ENCODE measurements at regions not wholly inside any gene's neighbourhood (a gene's known extent, or its start where the extent isn't known, plus 50 kb on each side); places are given as distances from the start of the nearest gene placed in this dataset.

DNA sequence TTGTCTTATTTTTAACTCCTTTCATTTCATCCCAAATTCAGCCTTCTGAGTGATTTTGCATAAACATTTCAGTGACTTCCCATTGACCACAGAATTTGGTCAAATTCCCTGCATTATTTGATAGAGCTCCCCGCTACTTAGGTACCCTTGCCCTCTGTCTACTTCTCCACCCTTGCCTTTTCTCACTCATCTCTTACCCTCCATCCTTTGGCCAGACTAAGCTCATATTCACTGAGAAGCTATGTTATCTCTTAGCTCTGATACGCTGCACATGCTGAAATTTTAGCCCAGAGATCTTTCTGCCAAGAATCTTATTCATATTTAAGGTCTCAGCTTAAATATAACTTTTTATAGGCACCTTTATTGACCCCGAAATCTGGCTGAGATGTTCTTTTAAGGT, 1031.9 kb downstream of the ADGRL3 start:
- Mint-ChIP-seq H3K4me3 (no peak overlapping the region), H3K9me3 (peaks cover 15% of the 10 kb centered on the region), H3K4me1 (ENCODE audit: low read depth) (no peaks in the 10 kb centered on the region), H3K27ac (no peak overlapping the region), H3K27me3 (no peaks in the 10 kb centered on the region), H3K36me3 (ENCODE audit: low read depth) (no peaks in the 10 kb centered on the region)
- no peak for DNase-seq
- Histone ChIP-seq H3K9me3 (ENCODE audit: control insufficient read depth in 1 of 2, insufficient read depth in 1 of 2, low read length in 2 of 2) (no peaks in the 10 kb centered on the region), H3K27me3 (ENCODE audit: control insufficient read depth in 1 of 2, insufficient read depth in 2 of 2, low read length in 2 of 2) (no peaks in the 10 kb centered on the region), H3K4me3 (ENCODE audit: low read length) (no peak overlapping the region), H3K36me3 (ENCODE audit: insufficient read depth, low read length) (no peaks in the 10 kb centered on the region), H3K27ac (ENCODE audit: low read depth in 1 of 2, low read length in 2 of 2) (no peak overlapping the region), H3K4me1 (ENCODE audit: insufficient read depth, low read length) (no peaks in the 10 kb centered on the region)
- no peak for TF ChIP-seq CTCF (IDR thresholded peaks at IDR 0.05)
- intact Hi-C loops (cut with DNase I, micrococcal nuclease) = no loop called here
- CTCF ChIA-PET = no interaction called here
- POLR2A ChIA-PET = no interaction called here
- no peak for ATAC-seq (ENCODE audit: poor library complexity)

GRCh38 chr4:62226082-62226481, 1026.0 kb downstream of the ADGRL3 start:
- Mint-ChIP-seq H3K9me3 (peaks cover 8% of the 10 kb centered on the region), H3K4me1 (ENCODE audit: low read depth) (no peaks in the 10 kb centered on the region), H3K27me3 (no peaks in the 10 kb centered on the region), H3K4me3 (no peak overlapping the region), H3K27ac (no peak overlapping the region), H3K36me3 (ENCODE audit: low read depth) (no peaks in the 10 kb centered on the region)
- H3K4me1 ChIP-seq (ENCODE audit: insufficient read depth, low read length) = no peaks in the 10 kb centered on the region
- CTCF ChIA-PET = no interaction called here
- no peak overlapping the region for H3K27ac ChIP-seq (ENCODE audit: low read depth in 1 of 2, low read length in 2 of 2)
- intact Hi-C loops (cut with DNase I, micrococcal nuclease) = no loop called here
- peaks cover 0 to 3% of the 10 kb centered on the region in 2 experiments for H3K9me3 ChIP-seq (ENCODE audit: control insufficient read depth in 1 of 2, insufficient read depth in 1 of 2, low read length in 2 of 2)
- TF ChIP-seq CTCF (IDR thresholded peaks at IDR 0.05) = no peak
- no peak for ATAC-seq (ENCODE audit: poor library complexity)
- H3K4me3 ChIP-seq (ENCODE audit: low read length) = no peak overlapping the region
- DNase-seq = no peak
- H3K27me3 ChIP-seq (ENCODE audit: control insufficient read depth in 1 of 2, insufficient read depth in 2 of 2, low read length in 2 of 2) = no peaks in the 10 kb centered on the region
- POLR2A ChIA-PET = no interaction called here
- H3K36me3 ChIP-seq (ENCODE audit: insufficient read depth, low read length) = no peaks in the 10 kb centered on the region

- peaks cover 7% of the 10 kb centered on the region for H3K9me3 Mint-ChIP-seq
- Histone ChIP-seq H3K4me1 (ENCODE audit: insufficient read depth, low read length) (no peaks in the 10 kb centered on the region), H3K4me3 (ENCODE audit: low read length) (no peak overlapping the region), H3K36me3 (ENCODE audit: insufficient read depth, low read length) (no peaks in the 10 kb centered on the region), H3K27ac (ENCODE audit: low read depth in 1 of 2, low read length in 2 of 2) (no peak overlapping the region), H3K9me3 (ENCODE audit: control insufficient read depth in 1 of 2, insufficient read depth in 1 of 2, low read length in 2 of 2) (peaks cover 0 to 3% of the 10 kb centered on the region in 2 experiments), H3K27me3 (ENCODE audit: control insufficient read depth in 1 of 2, insufficient read depth in 2 of 2, low read length in 2 of 2) (no peaks in the 10 kb centered on the region)
- intact Hi-C loops (cut with DNase I, micrococcal nuclease) = no loop called here
- POLR2A ChIA-PET = no interaction called here
- CTCF ChIA-PET = no interaction called here
- no peak for ATAC-seq (ENCODE audit: poor library complexity)
- no peak overlapping the region for H3K4me3 Mint-ChIP-seq
- no peak overlapping the region for H3K27ac Mint-ChIP-seq
- no peak for DNase-seq
- no peaks in the 10 kb centered on the region for H3K27me3 Mint-ChIP-seq
- no peaks in the 10 kb centered on the region for H3K36me3 Mint-ChIP-seq (ENCODE audit: low read depth)
- no peaks in the 10 kb centered on the region for H3K4me1 Mint-ChIP-seq (ENCODE audit: low read depth)
- TF ChIP-seq CTCF (IDR thresholded peaks at IDR 0.05) = no peak
Measured at GRCh38 chr4:62222121-62222520, 1022.0 kb downstream of the ADGRL3 start.

Data from CD4-positive, alpha-beta T cell (primary cell).